NT2/D1 (cell line): ENCODE measurements at regions not wholly inside any gene's neighbourhood (a gene's known extent, or its start where the extent isn't known, plus 50 kb on each side); places are given as distances from the start of the nearest gene placed in this dataset.

Experiments used
- SUZ12 ChIP-seq: IDR thresholded peaks from 2 replicates; pipeline ENCODE4 v1.6.1; 2011; ENCODE audit not compliant: insufficient read length, insufficient read depth; ENCODE audit errors: extremely low read depth
- ZNF274 ChIP-seq: IDR thresholded peaks from 2 replicates; pipeline ENCODE4 v1.6.1; 2011; ENCODE audit warnings: mild to moderate bottlenecking, low read depth, low read length

DNA sequence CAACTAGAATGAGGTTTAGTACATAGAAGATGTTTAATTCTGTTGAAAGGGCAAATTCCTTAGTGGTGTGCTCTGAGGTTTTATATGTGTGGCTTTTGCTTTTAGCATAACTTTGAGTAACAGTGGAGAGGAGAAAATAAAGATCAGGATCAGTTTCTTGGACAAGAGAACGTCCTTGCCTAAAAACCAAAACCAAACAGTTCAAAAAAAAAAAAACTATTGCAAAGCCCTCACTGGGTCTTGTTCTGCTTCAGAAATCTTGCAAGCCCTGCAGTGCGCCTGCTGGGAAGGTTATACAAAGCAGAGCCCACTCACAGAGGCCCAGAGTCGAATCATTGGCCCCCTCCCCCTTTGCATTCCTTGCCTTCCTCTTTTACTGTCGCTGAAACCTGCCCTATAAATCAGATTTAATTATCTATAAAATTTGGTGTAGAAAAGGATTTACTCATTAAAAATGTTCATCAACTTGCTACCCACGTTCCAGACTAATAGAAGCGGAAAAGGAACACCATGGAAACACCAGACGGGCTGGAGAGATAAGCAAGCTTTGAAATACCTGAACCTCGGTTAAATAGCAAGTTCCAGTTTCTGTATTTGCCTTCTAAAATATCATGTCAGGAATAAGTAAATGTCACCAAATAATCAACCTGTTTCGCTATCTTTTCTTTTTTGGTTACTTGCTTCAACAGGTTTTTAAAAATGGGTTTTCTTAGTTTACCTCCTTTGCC lies 201.6 kb upstream of the PTBP2 start:
- TF ChIP-seq ZNF274 (no peak), SUZ12 (no peak)
